NCI-H1694 (cell line): ENCODE measurements at regions not wholly inside any gene's neighbourhood (a gene's known extent, or its start where the extent isn't known, plus 50 kb on each side); places are given as distances from the start of the nearest gene placed in this dataset.
A peak's percentile ranks its signal among the peaks of the same experiment; 100 is the strongest.
"Not testable (repeated sequence)": the region's sequence is repeated elsewhere in the genome, so short reads cannot be mapped to it uniquely, and the experiment has no call there.

Experiments
- DNase-seq: peaks from one replicate; lab custom pipeline; 2025; lab: John Stamatoyannopoulos, UW

- not testable (repeated sequence) for DNase-seq
Measured at GRCh38 chr7:63856466-63856865, 142.2 kb upstream of the ZNF722 start.

GRCh38 chr7:63867127-63867526 is 131.5 kb upstream of the ZNF722 start:
- no peak for DNase-seq

GRCh38 chr7:63874242-63874641 is 124.4 kb upstream of the ZNF722 start:
- not testable (repeated sequence) for DNase-seq

- DNase-seq: no peak
Measured at GRCh38 chr7:63876707-63877322, 121.8 kb upstream of the ZNF722 start.

GRCh38 chr7:63887031-63887430 is 111.6 kb upstream of the ZNF722 start:
- DNase-seq: no peak

DNA sequence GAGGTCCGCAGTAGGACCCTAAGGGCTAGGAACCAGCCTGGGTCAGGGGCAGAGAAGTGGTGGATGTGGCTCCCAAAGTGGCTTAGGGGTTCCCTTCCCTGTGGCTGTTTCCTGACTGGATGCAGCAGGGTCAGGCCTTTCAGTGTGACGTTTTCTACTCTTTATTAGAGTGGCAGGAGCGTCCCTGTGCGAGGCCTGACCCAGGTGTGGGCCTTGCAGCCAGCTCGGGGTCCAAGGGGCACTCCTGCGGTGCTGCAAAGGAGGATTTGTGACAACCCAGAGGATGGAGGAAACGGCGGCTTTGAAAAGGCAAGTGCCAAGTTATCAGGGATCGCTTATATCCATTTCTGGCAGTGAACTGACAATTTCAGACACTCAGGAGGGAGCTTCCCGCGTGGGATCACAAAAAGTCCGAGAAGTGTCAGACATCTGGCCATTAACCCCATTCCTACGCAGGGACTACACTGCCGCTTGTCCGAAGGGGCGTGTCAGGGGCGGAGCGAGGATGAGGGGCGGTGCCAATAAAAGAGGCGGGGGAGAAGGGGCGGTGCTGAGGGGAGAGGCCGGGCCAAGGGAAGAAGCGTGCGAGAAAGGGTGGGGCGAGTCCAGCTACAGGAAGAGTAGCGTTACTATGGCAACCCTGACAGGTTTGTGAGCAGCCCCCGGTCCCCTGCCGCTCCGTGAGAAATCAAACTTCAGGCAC is 98.8 kb upstream of the ZNF722 start:
- no peak for DNase-seq

GRCh38 chr7:63900394-63901203 is 98.0 kb upstream of the ZNF722 start:
- DNase-seq: peak; percentile 52

GRCh38 chr7:63901204-63901506 is 97.5 kb upstream of the ZNF722 start:
- not testable (repeated sequence) for DNase-seq

DNA sequence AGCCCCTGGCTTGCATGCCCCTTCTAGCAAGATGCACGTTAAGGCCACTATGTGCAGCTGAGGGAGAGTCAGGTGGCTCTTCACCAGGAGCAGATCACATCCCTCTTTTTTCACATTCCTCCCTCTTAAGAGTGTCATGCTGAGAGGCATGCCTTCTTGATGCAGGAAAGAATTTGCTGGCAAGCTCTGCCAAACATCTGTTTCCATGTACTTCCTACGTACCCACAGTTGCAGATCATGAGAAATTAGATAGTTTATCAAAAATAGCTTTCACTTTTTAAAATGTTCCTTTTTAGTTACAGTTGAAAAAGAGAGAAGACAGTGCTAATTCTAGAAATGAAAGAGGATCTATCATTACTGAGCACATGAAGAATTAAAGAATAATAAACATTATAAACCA is 79.7 kb upstream of the ZNF722 start:
- DNase-seq: no peak

DNA sequence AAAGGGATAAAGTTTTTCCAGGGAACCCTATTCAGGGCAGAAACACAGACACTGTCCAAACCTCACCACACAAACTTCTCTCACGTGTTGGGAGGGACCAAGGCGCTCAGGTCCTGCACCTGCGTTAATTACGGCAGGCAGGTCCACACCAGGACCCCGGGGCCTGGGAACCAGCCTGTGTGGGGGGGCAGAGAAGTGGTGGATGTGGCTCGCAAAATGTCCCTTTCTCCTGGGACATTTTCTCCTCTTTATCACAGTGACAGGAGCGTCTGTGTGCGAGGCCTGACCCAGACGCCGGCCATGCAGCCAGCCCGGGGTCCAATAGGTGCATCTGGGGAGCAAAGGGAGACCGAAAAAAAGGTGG is 73.4 kb upstream of the ZNF722 start:
- DNase-seq: no peak

GRCh38 chr7:63925626-63926460 is 72.8 kb upstream of the ZNF722 start:
- peak; percentile 54 for DNase-seq

GRCh38 chr7:63927261-63927660 is 71.4 kb upstream of the ZNF722 start:
- no peak for DNase-seq

DNA sequence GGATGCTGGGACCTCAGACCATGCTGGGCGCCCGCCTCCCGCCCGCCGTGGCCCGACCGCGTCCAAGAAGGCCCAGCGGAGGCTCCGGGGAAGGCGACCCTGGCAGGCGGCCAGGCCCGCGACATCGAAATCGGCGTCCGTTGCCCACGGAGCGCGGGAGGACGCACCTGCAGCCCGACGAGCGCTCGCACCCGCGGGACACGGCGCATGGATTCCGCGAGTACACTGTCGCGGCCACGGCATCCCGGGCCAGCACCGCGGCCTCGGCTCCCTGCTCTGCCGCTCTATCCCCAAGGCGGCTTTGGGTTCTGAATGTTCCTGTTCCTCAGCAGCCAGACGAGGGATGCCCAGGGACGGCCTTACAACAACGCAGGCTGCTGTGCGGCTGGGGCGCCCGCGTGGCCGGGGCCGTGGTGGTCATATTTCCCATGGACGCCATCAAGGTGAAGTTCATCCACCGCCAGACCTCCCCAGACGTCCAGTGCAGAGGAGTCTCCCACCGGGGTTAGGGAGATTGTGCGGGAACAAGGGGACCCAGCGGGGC is 67.5 kb upstream of the ZNF722 start:
- no peak for DNase-seq

DNA sequence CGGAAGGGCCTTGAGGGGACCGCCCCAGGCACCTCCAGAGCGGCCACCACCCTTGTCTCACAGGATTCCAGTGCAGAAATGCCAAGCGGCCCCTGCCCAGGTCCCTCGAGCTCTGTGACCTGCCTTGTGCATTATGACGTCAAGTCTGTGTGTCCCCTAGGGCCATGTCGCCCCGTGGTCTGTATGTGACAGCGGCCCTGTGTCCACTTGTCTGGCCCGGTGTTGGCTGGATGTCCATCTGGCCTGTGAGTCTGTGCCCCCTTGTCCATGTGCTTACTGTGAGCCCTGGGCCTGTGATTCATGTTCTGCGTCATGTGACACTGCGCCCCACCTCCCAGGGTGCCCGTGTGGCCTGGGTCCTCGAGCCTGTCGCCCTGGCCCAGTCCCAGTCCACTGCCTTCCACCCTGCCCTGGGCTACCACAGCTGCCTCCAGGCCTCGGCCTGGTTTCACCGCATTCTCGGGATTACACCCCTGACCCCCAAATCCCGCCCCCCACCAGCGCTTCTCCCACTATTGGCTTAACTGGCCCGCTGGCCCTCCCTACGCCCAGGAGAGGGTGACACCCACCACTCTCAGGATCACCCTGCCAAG is 66.6 kb upstream of the ZNF722 start:
- DNase-seq: no peak
